K562 (cell line): ENCODE measurements at regions not wholly inside any gene's neighbourhood (a gene's known extent, or its start where the extent isn't known, plus 50 kb on each side); places are given as distances from the start of the nearest gene placed in this dataset.

Source experiments
- ATAC-seq: fragments of 200-7000 bp; cut with Tn5 transposase; 3 replicates; pipeline ENCODE4 v1.9.1; 2020; ENCODE audit warnings: moderate library complexity
- BruUV-seq: library from RNA; stranded (reverse); fragments of 400-500 nt; replicated peaks from 2 replicates; lab custom pipeline; 2021; lab: Mats Ljungman, UMichigan
- CTCF ChIA-PET: fragments of 300-600 bp; formaldehyde crosslinking; extraction: SDS; loops from one replicate; lab custom pipeline; 2021; ENCODE audit warnings: low intra/inter-chr PET ratio; lab: Yijun Ruan, JAX
- POLR2A ChIA-PET: fragments of 300-600, 350-650 bp; sonication (Branson Sonifier 250); formaldehyde crosslinking; extraction: SDS; loops from one replicate; lab custom pipeline; 2021; ENCODE audit warnings: antibody characterized with exemption, inconsistent platforms; lab: Yijun Ruan, JAX
- DNase-seq, 4 experiments: peaks; one replicate each; pipeline versions ENCODE4 v3.0.0 to v3.0.0-alpha.2; 2011 to 2018; ENCODE audit warnings: low spot score in 3 of 4, mixed read lengths in 3 of 4; ENCODE audit errors: extremely low read depth in 1 of 4
- FAIRE-seq: peaks from 2 replicates; lab custom pipeline; 2011; peaks lifted over from hg19 to GRCh38; lab: Jason Lieb, UNC
- H2AFZ ChIP-seq: 2 replicates; pipeline ENCODE4 v1.6.0; 2011; ENCODE audit warnings: low read depth, low read length, control low read depth, inconsistent platforms
- H3K27ac ChIP-seq: fragments of 200-600 bp; 3 replicates; pipeline ENCODE4 v1.8.0; 2011; ENCODE audit warnings: low read depth, mild to moderate bottlenecking, control low read depth, inconsistent platforms, low read length, moderate library complexity, mixed read lengths; ENCODE audit errors: extremely low read depth
- H3K27me3 ChIP-seq, 2 experiments: fragments of 300-600 bp in 1 of 2; 2 replicates in 1 of 2; 3 replicates in 1 of 2; pipeline versions ENCODE4 v1.6.0 to v1.8.0; 2011; ENCODE audit warnings: inconsistent platforms in 2 of 2, low read length in 2 of 2, mild to moderate bottlenecking in 1 of 2, mixed read lengths in 1 of 2, moderate library complexity in 1 of 2; ENCODE audit not compliant: control insufficient read depth in 2 of 2, insufficient read depth in 2 of 2
- H3K36me3 ChIP-seq: fragments of 300-600 bp; 3 replicates; pipeline ENCODE4 v1.8.0; 2011; ENCODE audit warnings: mild to moderate bottlenecking, low read length, inconsistent platforms; ENCODE audit not compliant: control insufficient read depth, insufficient read depth
- H3K4me1 ChIP-seq, 2 experiments: fragments of 200-600 bp in 1 of 2; replicated peaks in 1 of 2; 2 replicates in 1 of 2; 3 replicates in 1 of 2; pipeline versions ENCODE4 v1.5.1 to v1.8.0; 2011; ENCODE audit warnings: inconsistent platforms in 2 of 2, low read length in 2 of 2, mild to moderate bottlenecking in 1 of 2, mixed read lengths in 1 of 2, moderate library complexity in 1 of 2; ENCODE audit not compliant: control insufficient read depth in 2 of 2, insufficient read depth in 2 of 2
- H3K4me2 ChIP-seq: 2 replicates; pipeline ENCODE4 v1.6.1; 2011; ENCODE audit warnings: low read length, control low read depth, inconsistent platforms, mixed read lengths; ENCODE audit not compliant: insufficient read depth
- H3K4me3 ChIP-seq: fragments of 200-600 bp; sonication (generic), shearing (Covaris generic); 2 replicates; pipeline ENCODE4 v1.5.1; 2016; ENCODE audit warnings: control low read depth, inconsistent platforms
- H3K79me2 ChIP-seq: fragments of 200-600 bp; 3 replicates; pipeline ENCODE4 v1.8.0; 2011; ENCODE audit warnings: low read length, inconsistent platforms; ENCODE audit not compliant: control insufficient read depth, insufficient read depth
- H3K9ac ChIP-seq, 2 experiments: 2 replicates each; pipeline versions ENCODE4 v1.6.0 to v1.6.1; 2011; ENCODE audit warnings: low read depth in 2 of 2, low read length in 2 of 2, control low read depth in 1 of 2, inconsistent platforms in 1 of 2, mild to moderate bottlenecking in 1 of 2, mixed read lengths in 1 of 2; ENCODE audit not compliant: insufficient read depth in 1 of 2
- H3K9me1 ChIP-seq: one replicate; pipeline ENCODE4 v1.6.0; 2011; ENCODE audit warnings: inconsistent platforms, mild to moderate bottlenecking, low read length, moderate library complexity; ENCODE audit not compliant: control insufficient read depth, insufficient read depth
- H3K9me3 ChIP-seq: replicated peaks from 2 replicates; pipeline ENCODE4 v1.5.1; 2011; ENCODE audit warnings: low read depth, low read length, inconsistent platforms; ENCODE audit not compliant: control insufficient read depth, insufficient read depth
- H4K20me1 ChIP-seq: replicated peaks from 2 replicates; pipeline ENCODE4 v1.6.1; 2011; ENCODE audit warnings: low read length, inconsistent platforms, mixed read lengths; ENCODE audit not compliant: control insufficient read depth, insufficient read depth
- AFF4 ChIP-seq: sonication (generic); formaldehyde crosslinking; IDR thresholded peaks from 2 replicates; pipeline ENCODE4 v1.8.0; 2023; ENCODE audit warnings: mild to moderate bottlenecking, missing genetic modification reagents
- BCLAF1 ChIP-seq, 2 experiments: fragments of 450-650 bp in 1 of 2; IDR thresholded peaks; 2 replicates each; pipeline ENCODE4 v1.6.1; 2011 to 2017; ENCODE audit warnings: low read depth in 2 of 2, antibody characterized with exemption in 1 of 2, borderline replicate concordance in 1 of 2, low read length in 1 of 2, mild to moderate bottlenecking in 1 of 2, mixed read lengths in 1 of 2; ENCODE audit not compliant: control insufficient read depth in 1 of 2
- CEBPG ChIP-seq, 3 experiments: fragments of 200-800 bp in 1 of 3; sonication (Bioruptor generic) in 1 of 3; sonication (generic) in 1 of 3; formaldehyde crosslinking in 1 of 3; IDR thresholded peaks in 2 of 3; conservative IDR thresholded peaks in 1 of 3; 2 replicates each; pipeline versions ENCODE4 v1.6.1 to v1.8.0; 2016 to 2022; ENCODE audit warnings: missing compliant biosample characterization in 2 of 3, missing genetic modification characterization in 2 of 3, mild to moderate bottlenecking in 1 of 3, missing genetic modification reagents in 1 of 3
- CLOCK ChIP-seq: fragments of 250-450 bp; sonication (Bioruptor Pico); IDR thresholded peaks from 2 replicates; pipeline ENCODE4 v1.4.0; 2020; ENCODE audit warnings: mild to moderate bottlenecking, moderate library complexity, borderline replicate concordance
- EGR1 ChIP-seq: fragments of 450-650 bp; conservative IDR thresholded peaks from 2 replicates; pipeline ENCODE4 v1.6.1; 2017; ENCODE audit warnings: mild to moderate bottlenecking
- EWSR1 ChIP-seq: fragments of 450-650 bp; IDR thresholded peaks from 2 replicates; pipeline ENCODE4 v1.6.1; 2018; ENCODE audit warnings: borderline replicate concordance, mild to moderate bottlenecking, low read depth, moderate library complexity; ENCODE audit not compliant: partially characterized antibody
- GATA2 ChIP-seq: sonication (generic); formaldehyde crosslinking; IDR thresholded peaks from 2 replicates; pipeline ENCODE4 v1.4.0; 2020; ENCODE audit warnings: mild to moderate bottlenecking, missing genetic modification reagents
- HDGF ChIP-seq: fragments of 450-650 bp; IDR thresholded peaks from 2 replicates; pipeline ENCODE4 v1.6.1; 2016
- ILK ChIP-seq: fragments of 450-650 bp; IDR thresholded peaks from 2 replicates; pipeline ENCODE4 v1.6.1; 2016; ENCODE audit warnings: missing genetic modification characterization, low read depth, mild to moderate bottlenecking, missing compliant biosample characterization, moderate library complexity, borderline replicate concordance
- ZFX ChIP-seq: sonication (generic); formaldehyde crosslinking; IDR thresholded peaks from 2 replicates; pipeline ENCODE4 v1.8.0; 2022; ENCODE audit warnings: mild to moderate bottlenecking, missing genetic modification reagents, moderate library complexity
- ZNF140 ChIP-seq: fragments of 250-450 bp; sonication (Bioruptor Pico); IDR thresholded peaks from 2 replicates; pipeline ENCODE4 v1.8.0; 2021; ENCODE audit warnings: moderate library complexity, mild to moderate bottlenecking, inconsistent platforms
- WGBS: fragments of 100-300 bp; shearing (Covaris generic); methylation state at CpG from one replicate; pipeline ENCODE4 v1.1.6; 2016; ENCODE audit warnings: low coverage, mixed read lengths; ENCODE audit not compliant: insufficient coverage; ENCODE audit errors: missing lambda C conversion rate; 5-methylcytosine and 5-hydroxymethylcytosine counted together
- in situ Hi-C: fragments of 300-500 bp; cut with MboI; formaldehyde crosslinking; loops from 4 replicates; pipeline ENCODE4 v1.15.0; 2018; ENCODE audit warnings: inconsistent platforms, mixed read lengths
- intact Hi-C: fragments of 100-400 bp; cut with micrococcal nuclease; formaldehyde crosslinking; loops from 2 replicates; pipeline ENCODE4 v1.14.2; 2022

GRCh38 chr6:93580446-93580845 is 161.1 kb upstream of the EPHA7 start:
- Histone ChIP-seq H3K9me3 (no peaks in the 10 kb centered on the region), H2AFZ (no peak overlapping the region), H3K36me3 (no peaks in the 10 kb centered on the region), H3K4me3 (no peak overlapping the region), H4K20me1 (no peaks in the 10 kb centered on the region), H3K4me2 (no peak overlapping the region), H3K9ac (no peak overlapping the region), H3K27me3 (no peaks in the 10 kb centered on the region), H3K27ac (no peak overlapping the region), H3K79me2 (no peaks in the 10 kb centered on the region), H3K9me1 (no peaks in the 10 kb centered on the region), H3K4me1 (no peaks in the 10 kb centered on the region)
- BruUV-seq = no TSS peak
- no peak for ATAC-seq
- WGBS = 5% methylated on average over 2 of the region's 2 CpGs
- TF ChIP-seq EGR1 (no peak), AFF4 (CRISPR knock-in tag) (no peak), CEBPG (CRISPR knock-in tag; IDR thresholded peaks at IDR 0.05) (no peak), CEBPG (tag; conservative IDR thresholded peaks at IDR 0.05 in 1 of 2, IDR thresholded peaks at IDR 0.05 in 1 of 2) (no peak), ILK (tag) (no peak), ZFX (CRISPR knock-in tag) (no peak), ZNF140 (no peak), HDGF (no peak), BCLAF1 (IDR thresholded peaks at IDR 0.05; ENCODE audit: borderline replicate concordance in 1 of 2, control insufficient read depth in 1 of 2, low read depth in 2 of 2, low read length in 1 of 2) (no peak), CLOCK (no peak), GATA2 (CRISPR knock-in tag) (no peak), EWSR1 (no peak)
- FAIRE-seq = no peak
- in situ Hi-C loops (no loop called here), intact Hi-C loops (no loop called here)
- DNase-seq = no peak
- ChIA-PET CTCF (no interaction called here), POLR2A (no interaction called here)
